Activated CD8-positive, alpha-beta memory T cell treated with anti-CD3 and anti-CD28 coated beads, Interleukin-2, amount 50 U/mL, for 1 hour (primary cell): ENCODE measurements at regions not wholly inside any gene's neighbourhood (a gene's known extent, or its start where the extent isn't known, plus 50 kb on each side); places are given as distances from the start of the nearest gene placed in this dataset.

Source experiments
- DNase-seq: peaks from one replicate; pipeline ENCODE4 v3.0.0-alpha.2; 2020; ENCODE audit errors: extremely low read depth

DNA sequence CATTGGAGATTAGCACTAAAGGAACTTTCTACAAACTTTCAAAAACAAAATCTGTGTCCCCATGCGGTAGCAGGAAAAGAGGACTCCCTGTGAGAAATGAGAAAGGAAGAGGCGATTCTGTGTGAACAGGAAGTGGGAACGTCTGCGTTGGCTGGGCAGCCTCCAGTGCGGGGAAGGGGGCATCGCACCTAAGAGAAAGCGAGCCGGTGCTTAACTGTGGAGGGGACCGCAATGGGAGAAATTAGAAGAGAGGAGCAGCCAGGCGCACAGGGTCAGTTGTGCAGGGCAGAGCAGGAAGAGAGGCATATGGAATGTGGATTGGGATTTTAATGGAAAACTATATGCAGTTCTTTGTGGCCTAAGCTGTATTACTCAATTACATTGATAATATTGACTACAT lies 77.4 kb upstream of the DOCK9 start:
- no peak for DNase-seq

DNA sequence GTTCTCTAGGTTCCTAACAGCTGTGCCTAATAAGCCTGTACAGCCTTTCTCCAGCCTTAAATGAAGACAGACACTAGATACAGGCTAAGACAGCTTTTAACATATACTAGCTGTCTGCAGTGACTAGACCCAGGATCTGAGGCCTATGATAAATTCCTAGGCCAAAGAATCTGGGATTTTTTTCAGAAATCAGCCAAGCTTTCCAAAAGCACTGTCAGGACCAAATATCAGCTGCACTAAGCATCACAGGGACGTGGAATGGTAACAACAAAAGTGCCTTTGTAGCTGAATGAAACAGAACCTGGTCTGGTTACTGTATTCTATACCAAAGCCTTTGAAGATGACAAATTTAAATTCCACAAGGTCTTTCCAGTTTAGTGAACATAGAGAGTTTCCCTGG lies 77.9 kb upstream of the DOCK9 start:
- DNase-seq: no peak

DNA sequence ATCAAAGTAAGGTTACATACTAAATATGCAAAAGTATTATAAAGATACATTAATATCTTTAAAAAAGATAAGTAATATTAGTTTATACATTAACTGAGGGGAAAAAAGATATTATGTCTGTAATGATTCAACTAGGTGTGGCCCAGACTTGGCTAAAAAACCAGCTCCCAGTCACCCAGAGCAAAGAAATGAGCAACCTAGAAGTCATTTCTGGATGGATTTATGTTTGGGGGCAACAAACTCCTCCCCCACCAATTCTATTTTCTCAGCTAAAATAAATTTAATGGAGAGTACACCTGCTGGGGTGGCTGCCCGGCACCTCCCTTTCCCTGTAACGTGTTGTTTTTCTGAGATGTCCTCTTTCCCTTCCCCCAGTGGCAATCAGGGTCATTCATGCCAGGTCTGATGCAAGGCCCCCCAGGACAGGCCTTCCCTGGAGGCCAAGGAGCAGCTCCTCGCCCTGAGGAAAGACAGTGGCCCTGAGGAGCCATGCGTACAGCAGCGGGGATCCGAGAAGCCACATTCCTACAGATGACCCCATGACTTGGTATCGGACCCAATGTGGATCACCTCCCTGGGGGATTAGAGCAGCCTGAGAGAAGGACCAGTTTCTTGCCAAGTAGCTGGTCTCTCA lies 78.6 kb upstream of the DOCK9 start:
- no peak for DNase-seq

DNA sequence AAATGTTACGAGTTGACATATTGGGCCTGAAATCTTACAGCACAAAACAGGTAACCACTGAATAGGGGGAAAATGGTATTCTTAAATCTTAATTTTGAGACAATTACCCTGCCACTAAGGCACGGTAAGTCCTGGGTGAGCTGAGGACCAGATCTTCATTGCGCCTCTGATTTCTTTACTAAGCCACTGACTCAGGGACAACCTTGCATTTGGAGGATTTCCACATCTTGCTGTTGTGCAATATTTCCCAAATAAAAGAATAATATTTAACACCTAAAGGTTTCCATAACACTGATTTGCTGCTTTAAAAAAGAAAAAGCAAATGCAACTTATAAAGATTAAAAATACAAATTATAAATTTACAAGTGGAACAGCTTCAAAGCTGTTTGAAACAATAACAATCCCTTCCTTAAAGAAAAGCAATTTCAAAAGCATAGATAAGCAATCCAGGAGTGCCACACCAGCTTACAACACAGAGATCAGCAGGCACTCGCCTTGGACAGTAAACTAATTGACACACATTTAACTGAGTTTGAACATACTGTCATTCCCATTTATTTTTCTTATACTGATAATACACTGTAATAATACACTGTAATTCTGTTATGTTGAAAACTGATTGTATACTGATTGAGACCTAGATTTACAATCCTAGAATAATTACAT lies 79.6 kb upstream of the DOCK9 start:
- no peak for DNase-seq

DNA sequence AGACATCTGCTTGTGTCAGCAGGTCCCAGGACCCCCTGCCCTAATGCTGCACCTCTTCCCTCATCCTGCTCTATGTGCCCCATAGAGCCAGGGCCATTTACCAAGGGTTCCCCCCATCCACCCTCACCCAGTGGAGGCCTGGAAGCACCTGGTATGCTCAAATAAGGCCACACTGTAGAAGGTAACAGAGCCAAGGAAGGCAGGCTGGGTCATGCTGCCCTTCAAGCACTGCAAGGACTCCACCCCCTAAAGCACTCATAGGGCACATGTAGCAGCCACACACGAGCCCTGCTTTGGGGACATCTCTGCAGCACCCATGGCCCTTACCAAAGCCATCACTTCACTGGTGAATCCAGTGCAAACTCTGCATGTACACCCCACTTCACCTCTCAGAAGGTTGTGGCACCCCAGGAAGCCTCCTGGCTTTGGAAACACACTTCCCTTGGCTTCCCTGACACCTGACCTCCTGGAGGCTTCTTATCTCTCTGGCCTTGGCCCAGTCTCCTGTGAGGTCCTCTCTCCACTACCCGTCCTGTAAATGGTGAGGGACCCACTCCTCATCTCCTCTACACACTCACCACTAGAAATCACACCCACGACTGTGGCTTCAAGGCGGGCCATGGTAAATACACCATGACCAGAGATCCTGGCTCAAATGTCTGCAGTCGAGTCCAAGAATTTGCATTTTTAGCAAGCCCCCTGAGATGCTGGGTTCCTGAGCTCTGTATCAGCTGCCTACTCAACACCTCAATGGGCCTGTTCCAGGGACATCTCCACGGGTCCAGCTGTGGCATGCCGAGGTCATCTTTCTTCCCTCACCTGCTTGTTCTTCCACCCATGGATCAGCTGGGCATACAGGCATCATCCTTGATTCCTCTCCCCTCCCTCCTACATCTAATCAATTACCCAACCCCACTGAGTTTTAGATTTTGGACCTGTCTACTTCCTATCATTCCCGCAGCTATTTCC lies 80.9 kb upstream of the DOCK9 start:
- DNase-seq: no peak

DNA sequence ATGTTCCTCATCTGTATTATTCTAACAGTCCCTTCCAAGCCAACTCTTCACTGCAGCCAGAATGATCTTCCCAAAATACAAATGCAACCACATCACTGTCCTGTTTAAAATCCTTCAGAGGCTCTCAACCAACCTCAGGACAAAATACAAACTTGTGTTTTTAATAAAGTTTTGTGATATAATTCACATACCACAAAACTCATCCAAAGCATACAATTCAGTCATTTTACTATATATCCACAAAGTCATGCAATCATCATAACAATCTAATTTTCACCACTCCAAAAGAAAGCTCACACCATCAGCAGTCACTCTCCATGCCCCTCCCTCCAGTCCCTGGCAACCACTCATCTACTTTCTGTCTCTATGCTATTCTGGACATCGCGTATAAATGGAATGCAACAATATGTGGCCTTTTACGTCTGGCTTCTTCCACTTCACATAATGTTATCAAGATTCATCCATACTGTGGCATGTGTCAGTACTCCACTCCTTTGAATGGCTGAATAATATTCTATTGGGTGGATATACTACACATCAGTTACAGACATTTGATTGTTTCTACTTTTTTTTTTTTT lies 81.7 kb upstream of the DOCK9 start:
- DNase-seq: no peak

DNA sequence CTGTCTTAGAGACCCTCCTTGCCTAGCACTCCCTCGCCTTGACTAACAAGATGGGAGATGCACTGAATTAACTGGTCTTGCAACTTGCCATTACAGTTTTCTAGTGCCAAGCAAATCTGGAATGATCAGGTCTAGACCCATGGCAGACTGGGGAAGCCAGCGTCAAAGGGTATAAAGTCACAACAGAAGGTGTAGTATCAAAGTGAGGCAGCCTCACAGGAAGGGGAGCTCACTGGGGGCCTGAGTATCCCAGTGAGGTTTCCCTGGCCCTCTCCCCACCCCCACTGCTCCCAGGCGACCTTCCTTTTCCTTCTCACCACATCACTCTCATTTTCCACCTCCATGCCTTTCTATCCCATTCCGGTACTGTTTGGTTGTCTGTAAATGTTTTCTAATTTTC lies 83.5 kb upstream of the DOCK9 start:
- no peak for DNase-seq

DNA sequence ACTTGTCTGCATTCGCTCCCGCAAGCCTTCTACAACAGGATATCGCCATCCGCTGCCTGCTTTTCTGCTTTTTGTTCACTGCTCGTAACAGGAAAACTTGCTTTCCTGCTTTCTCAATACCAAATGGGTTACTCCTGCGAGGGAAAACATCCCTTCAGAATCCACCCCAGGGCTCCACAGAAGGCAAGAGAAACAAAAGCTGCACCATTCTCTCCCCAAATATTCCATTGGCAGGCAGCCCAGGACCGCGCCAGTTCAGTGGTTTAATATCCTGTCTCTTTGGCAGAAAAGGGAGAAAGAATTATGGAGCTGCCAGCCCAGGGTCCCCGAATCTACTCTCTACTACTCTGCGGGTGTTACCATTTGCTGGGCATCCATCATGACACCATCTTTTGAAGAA lies 84.7 kb upstream of the DOCK9 start:
- DNase-seq: no peak

DNA sequence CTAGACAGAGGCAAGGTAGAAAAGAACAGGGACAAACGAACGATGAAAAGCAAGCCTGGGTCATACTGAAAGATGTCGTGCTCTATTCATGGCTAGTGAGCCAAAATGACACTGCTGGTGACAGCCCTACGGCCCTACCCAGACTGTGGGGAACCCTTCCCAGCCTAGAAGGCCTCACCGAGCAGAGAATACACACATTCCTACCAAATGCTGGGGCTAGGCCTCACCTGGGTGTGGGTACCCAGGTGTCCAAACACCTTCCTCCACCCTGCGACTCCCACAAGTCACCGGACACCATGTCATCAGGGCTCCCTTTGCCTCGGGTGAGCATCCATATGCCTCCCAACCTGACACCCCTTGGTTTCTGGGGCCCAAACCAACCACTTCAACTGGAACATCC lies 85.3 kb upstream of the DOCK9 start:
- no peak for DNase-seq

DNA sequence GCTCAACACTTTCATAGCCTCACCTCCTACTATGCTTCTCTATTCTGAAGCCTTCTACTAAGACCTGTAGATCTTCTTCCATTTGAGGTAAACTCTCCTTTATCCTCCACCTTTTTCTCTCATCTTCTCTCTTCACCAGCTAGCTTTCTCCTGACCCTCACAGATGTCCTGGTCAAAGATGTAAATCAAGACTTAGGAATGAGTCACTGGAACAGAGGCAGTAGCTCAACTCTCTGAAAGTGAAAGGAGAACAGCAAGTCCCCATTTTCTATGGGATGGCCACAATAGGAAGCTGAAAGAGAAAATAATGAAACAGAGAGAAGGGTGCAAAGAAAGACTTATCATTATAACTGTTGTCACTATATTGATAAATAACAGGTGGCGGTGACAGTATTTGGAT lies 86.1 kb upstream of the DOCK9 start:
- DNase-seq: no peak

DNA sequence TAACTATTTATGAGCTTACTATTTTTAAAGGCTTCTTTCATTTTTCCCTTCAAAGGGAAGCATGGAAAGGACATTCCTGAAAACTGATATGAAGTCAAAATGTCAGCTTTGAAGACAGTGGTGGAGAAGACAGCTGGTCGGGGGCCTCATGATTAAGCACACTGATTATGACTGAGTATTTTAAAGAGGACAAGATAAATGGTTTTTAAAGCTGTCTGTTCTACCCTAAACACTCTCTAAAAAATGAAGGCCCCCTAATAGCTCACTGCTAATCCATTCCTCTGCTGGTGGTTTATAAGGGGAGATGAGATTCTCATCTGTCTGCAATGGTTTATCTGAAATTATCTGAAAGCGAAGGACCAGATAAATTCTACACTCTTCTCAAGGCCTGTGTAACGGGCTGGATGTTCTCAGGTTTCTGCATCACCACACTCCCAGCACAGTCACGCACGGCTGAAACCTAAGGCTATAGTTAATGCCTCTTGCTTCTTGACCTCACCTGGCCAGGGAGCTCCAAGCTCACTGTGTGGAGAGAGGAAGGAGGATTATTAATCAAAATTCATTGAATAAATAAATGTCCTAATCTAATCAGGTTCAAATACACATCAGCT lies 86.9 kb upstream of the DOCK9 start:
- no peak for DNase-seq

DNA sequence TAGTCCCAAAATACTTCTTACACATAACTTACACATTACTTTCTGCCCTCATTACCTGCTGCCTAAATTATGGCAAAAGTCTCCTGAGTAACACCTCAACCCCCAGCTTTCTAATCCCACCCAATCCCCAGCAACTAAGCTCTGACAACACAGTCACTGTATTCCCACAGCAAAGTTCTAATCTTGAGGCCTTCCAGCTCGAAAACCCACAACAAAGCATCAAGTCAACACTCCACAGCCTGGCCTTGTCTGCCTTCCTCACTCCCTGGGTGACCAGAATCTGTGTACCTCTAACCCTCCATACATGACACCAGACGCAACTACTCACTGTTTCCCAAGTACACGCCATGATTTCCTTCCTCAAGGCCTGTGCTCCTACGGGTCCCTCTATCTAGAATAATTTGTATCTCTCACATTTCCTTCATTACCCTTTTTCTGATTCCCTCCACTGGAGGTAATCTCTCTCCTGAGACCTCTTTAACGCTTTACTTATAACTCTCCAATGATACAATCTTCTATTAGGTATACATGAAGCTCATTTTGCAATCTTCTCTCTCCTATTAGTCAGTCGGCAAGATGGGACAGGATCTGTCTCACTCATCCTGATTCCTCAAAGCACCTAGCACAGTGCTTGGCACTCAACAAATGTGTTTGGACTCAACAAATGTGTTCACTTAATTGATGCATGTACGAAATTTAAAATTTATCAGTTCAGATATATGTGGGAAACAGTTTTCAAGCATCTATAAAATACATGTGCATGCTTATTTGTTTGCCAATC lies 87.6 kb upstream of the DOCK9 start:
- DNase-seq: no peak

DNA sequence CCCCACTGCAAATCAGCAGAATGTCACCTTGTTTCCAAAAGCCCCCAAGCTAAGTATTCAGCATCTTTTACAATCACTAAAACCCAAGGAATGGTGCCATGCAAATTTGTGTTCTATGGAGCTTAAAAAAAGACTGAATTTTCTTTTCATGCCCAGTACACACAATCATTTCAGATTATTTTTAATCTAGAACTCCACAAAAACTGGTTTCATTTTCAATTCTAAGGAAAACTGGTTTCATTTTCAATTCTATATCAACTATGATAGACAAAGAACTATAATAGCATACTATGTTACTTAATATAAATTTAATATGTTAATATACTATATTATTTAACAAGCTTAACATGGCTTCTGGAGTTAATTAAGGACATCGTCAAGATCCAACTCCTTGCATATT lies 88.4 kb upstream of the DOCK9 start:
- DNase-seq: no peak

DNA sequence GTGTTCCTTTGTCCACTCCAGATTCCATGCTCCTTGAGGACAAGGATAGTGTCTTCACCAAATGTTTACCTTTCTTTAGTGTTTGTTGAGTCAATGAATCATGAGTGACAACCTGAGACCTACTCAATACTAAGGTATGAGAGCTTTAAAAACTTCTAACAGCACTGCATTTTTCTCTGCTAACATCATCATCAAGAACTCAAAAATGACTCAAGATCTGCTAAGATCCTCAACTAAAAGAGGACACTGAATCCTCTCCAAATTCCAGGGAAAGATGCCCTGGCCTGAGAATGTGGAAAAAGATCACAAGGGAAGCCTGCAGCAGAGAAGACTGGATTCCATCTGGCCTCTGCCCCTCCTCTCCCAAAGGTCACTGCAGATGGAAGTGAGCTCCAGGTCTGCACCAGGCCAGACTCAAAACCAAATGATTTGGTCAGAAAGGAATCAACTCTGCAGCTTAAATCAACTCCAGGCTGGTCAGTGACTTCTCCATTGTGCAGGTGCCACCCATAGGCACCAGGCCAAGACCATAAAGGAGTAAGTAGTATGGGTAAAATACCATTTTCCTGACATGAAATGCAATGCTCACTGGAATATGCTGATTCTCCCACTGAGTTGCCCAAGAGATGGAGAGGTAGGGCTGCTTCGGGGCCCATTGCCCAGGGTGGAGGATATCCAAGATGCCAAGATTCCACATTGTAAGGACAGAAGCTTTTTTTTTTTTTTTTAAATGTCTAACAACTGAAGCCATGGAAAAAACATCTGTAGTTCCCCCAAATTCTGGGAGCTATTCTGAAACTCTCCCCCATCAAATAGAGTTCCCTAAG lies 89.5 kb upstream of the DOCK9 start:
- no peak for DNase-seq

DNA sequence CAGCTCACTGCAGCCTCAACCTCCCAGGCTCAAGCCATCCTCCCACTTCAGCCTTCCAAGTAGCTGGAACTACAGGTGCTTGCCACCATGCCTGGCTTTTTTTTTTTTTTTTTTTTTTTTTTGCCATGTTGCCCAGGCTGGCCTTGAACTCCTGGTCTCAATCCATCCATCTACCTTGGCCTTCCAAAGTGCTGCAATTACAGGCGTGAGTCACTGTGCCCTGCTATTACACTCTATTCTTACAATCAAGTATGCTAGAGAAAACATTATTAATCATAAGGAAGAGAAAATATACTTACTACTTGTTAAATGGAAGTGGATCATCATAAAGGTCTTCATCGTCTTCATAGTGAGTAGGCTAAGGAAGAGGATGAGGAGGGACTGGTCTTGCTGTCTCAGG lies 93.3 kb upstream of the DOCK9 start:
- DNase-seq: no peak

DNA sequence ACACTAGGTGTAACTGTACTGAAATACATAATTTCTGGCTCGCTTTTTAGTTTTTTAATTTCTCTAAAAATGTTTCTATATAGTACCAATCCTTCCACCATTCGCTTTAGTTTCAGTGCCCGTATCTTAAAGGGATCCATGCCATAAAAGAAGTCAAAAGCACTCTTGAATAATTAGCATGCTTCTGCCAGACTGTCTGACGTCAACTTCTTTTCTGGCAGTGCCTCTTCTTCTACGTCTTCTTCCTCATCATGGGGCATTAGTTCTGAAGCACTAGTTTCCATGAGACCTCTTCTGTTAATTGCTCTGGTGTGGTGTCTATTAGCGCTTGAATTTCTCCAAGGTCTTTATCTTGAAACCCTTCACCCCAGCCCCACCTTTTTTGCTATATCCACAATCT lies 93.8 kb upstream of the DOCK9 start:
- DNase-seq: no peak

DNA sequence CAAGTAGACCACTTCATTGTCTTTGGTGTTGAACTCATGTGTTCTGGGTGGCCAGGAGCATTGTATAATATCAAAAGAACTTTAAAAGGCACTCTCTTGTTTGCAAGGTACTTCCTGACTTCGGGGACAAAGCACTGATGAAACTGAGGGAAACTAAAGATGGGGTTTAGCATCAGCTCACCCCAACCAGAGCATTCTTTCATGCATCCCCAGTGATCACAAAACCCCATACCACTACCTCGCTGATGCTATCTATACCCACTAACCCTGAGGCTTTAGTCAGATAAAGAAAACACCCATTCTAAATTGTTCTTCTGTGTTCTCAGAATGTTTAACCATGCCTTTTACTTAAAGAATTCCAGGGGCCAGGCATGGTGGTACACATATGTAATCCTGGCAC lies 94.5 kb upstream of the DOCK9 start:
- no peak for DNase-seq

DNA sequence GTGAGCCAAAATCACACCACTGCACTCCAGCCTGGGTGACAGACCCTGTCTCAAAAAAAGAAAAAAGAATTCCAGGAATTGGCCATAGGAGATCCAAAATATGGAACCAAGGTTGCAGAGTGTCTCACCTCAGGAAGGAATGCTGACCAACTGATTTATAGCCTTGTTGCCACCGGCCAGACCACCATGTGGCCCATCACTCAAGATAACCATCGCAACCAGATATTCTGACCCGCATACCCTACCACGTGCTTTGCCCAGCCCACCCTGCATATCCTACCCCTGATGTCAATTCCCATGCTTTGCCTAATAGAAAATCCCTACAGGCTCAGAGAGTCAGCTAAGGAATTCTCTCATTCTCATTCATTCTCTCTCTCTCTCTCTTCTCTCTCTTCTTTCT lies 95.1 kb upstream of the DOCK9 start:
- no peak for DNase-seq

DNA sequence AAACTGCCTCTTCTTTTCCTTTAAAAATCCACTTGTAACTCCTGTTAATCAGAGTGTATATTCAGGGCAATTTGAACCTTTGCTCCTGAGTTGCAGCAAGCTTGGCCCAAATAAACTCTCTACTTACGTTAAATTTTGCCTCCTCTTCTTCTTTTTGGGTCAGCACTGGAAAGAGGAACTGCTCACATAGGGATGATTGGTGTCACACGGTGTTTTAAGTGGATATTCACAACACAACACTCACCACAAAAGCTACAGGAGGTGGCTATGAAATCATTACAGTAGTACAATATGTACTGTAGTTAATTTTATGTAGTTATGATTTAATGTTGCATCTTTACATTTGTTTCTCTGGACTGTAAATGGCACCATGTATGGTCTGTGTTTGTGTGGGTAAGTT lies 96.8 kb upstream of the DOCK9 start:
- no peak for DNase-seq
